ENCODE measurements at regions not wholly inside any gene's neighbourhood (a gene's known extent, or its start where the extent isn't known, plus 50 kb on each side); places are given as distances from the start of the nearest gene placed in this dataset.

- DNase-seq = no peak
Measured at GRCh38 chr15:35872577-35872976, 326.6 kb upstream of the DPH6 start.

- no peak for DNase-seq
Measured at GRCh38 chr15:35874260-35874905, 328.4 kb upstream of the DPH6 start.

- DNase-seq = no peak
Measured at GRCh38 chr15:35876762-35877161, 330.8 kb upstream of the DPH6 start.

- no peak for DNase-seq
Measured at GRCh38 chr15:35880896-35881295, 334.9 kb upstream of the DPH6 start.

- DNase-seq = no peak
Measured at GRCh38 chr15:35885870-35886269, 339.9 kb upstream of the DPH6 start.

GRCh38 chr15:35886765-35887164 is 340.8 kb upstream of the DPH6 start:
- DNase-seq = no peak

- DNase-seq = no peak
Measured at GRCh38 chr15:35888815-35889214, 342.9 kb upstream of the DPH6 start.

- no peak for DNase-seq
Measured at GRCh38 chr15:35907511-35907910, 361.5 kb upstream of the DPH6 start.

- DNase-seq = no peak
Measured at GRCh38 chr15:35909414-35909813, 363.4 kb upstream of the DPH6 start.

- no peak for DNase-seq
Measured at GRCh38 chr15:35910227-35910626, 364.3 kb upstream of the DPH6 start.

- no peak for DNase-seq
Measured at GRCh38 chr15:35911052-35911777, 365.2 kb upstream of the DPH6 start.

- DNase-seq = no peak
Measured at GRCh38 chr15:35912196-35912595, 366.2 kb upstream of the DPH6 start.

GRCh38 chr15:35914573-35914972 is 368.6 kb upstream of the DPH6 start:
- DNase-seq = no peak

- no peak for DNase-seq
Measured at GRCh38 chr15:35921046-35921445, 375.1 kb upstream of the DPH6 start.

- DNase-seq = no peak
Measured at GRCh38 chr15:35925275-35926006, 379.5 kb upstream of the DPH6 start.

GRCh38 chr15:35926007-35926380 is 380.0 kb upstream of the DPH6 start:
- no peak for DNase-seq

GRCh38 chr15:35928847-35929246 is 382.9 kb upstream of the DPH6 start:
- no peak for DNase-seq

GRCh38 chr15:35929740-35930444 is 383.9 kb upstream of the DPH6 start:
- DNase-seq = no peak

- no peak for DNase-seq
Measured at GRCh38 chr15:35931799-35932341, 385.9 kb upstream of the DPH6 start.

- no peak for DNase-seq
Measured at GRCh38 chr15:35932531-35932930, 386.6 kb upstream of the DPH6 start.

GRCh38 chr15:35933531-35933930 is 387.6 kb upstream of the DPH6 start:
- no peak for DNase-seq

GRCh38 chr15:35934383-35935049 is 388.6 kb upstream of the DPH6 start:
- no peak for DNase-seq

- no peak for DNase-seq
Measured at GRCh38 chr15:35936284-35936683, 390.3 kb upstream of the DPH6 start.

All from CD4-positive, alpha-beta T cell treated with Interleukin-12 subunit alpha and Interleukin-12 subunit beta, for 1 hour (primary cell).